Neural cell (in vitro differentiated cells): ENCODE measurements at regions not wholly inside any gene's neighbourhood (a gene's known extent, or its start where the extent isn't known, plus 50 kb on each side); places are given as distances from the start of the nearest gene placed in this dataset.

Experiments
- CTCF ChIP-seq: fragments of 450-650 bp; IDR thresholded peaks from 2 replicates; pipeline ENCODE4 v1.5.1; 2014; ENCODE audit warnings: antibody characterized with exemption, mild to moderate bottlenecking, moderate library complexity; ENCODE audit not compliant: poor library complexity, severe bottlenecking
- EP300 ChIP-seq: fragments of 450-650 bp; conservative IDR thresholded peaks from 2 replicates; pipeline ENCODE4 v1.6.1; 2014; ENCODE audit warnings: antibody characterized with exemption, mild to moderate bottlenecking, moderate library complexity; ENCODE audit not compliant: poor library complexity, severe bottlenecking
- EZH2 ChIP-seq: fragments of 200-600, 300-800 bp; shearing (Covaris generic), sonication (generic); IDR thresholded peaks from 2 replicates; pipeline ENCODE4 v1.6.1; 2014; ENCODE audit warnings: antibody characterized with exemption, low read length, borderline replicate concordance, mild to moderate bottlenecking; ENCODE audit not compliant: insufficient read depth, poor library complexity, severe bottlenecking
- POLR2AphosphoS5 ChIP-seq: IDR thresholded peaks from 2 replicates; pipeline ENCODE4 v1.6.1; 2012
- REST ChIP-seq: IDR thresholded peaks from 2 replicates; pipeline ENCODE4 v1.6.1; 2012; ENCODE audit warnings: borderline replicate concordance
- SMC3 ChIP-seq: fragments of 450-650 bp; conservative IDR thresholded peaks from 2 replicates; pipeline ENCODE4 v1.6.1; 2014; ENCODE audit warnings: antibody characterized with exemption, mild to moderate bottlenecking, moderate library complexity; ENCODE audit not compliant: poor library complexity
- TAF1 ChIP-seq: IDR thresholded peaks from 2 replicates; pipeline ENCODE4 v1.6.1; 2012; ENCODE audit warnings: low read depth

- TF ChIP-seq CTCF (no peak), EZH2 (no peak), EP300 (no peak), TAF1 (no peak), REST (no peak), SMC3 (no peak), POLR2AphosphoS5 (no peak)
Observed at GRCh38 chr1:106748606-106749005, 307.9 kb upstream of the PRMT6 start.
